ENCODE measurements at regions not wholly inside any gene's neighbourhood (a gene's known extent, or its start where the extent isn't known, plus 50 kb on each side); places are given as distances from the start of the nearest gene placed in this dataset.

DNA sequence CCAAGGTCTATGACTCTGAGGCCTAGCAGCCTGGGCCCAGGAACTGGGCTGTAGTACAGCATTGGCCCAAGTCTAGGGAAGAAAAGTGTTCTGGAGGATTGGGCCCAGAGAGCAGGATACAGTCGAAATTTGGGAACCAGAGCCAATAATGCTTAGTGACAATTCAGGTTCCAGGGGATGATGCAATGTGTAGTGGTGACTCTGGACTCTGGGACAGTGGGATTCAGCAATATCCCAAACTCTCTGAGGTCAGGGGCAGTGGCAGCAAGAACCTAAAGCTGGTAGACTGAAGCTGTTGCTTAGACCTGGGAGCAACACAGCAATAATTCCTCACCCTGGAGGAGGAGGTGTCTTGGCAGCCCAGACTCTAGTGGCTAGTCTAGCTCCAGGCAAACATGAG lies 545.5 kb upstream of the ARGLU1 start:
- ChIA-PET CTCF (no interaction called here), POLR2A (no interaction called here)
- no peaks in the 10 kb centered on the region for H3K4me1 Mint-ChIP-seq (ENCODE audit: low read depth)
- H3K27ac Mint-ChIP-seq: no peak overlapping the region
- no peaks in the 10 kb centered on the region for H3K9me3 Mint-ChIP-seq (ENCODE audit: insufficient read depth)
- no peaks in the 10 kb centered on the region for H3K27me3 Mint-ChIP-seq (ENCODE audit: low read depth)
- H3K36me3 Mint-ChIP-seq (ENCODE audit: low read depth): no peaks in the 10 kb centered on the region
- no peak overlapping the region for H3K4me3 Mint-ChIP-seq
- ATAC-seq (no peak), DNase-seq (no peak)

DNA sequence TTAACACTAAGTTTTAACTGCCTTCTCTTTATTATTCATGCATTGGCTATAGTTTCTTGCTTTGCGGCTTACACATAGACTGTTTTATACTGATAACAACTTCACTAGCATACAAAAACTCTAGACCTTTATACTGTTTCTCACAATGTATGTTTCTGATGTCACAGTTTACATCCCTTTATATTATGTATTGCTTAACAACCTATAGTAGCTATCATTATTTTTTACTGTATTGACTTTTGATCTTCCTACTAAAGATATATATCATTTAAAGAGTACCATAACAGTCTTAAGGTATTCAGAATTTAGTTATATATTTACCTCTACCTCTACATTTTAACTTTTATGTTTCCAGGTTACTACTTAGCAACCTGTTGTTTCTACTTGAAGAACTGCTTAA lies 543.3 kb upstream of the ARGLU1 start:
- no peaks in the 10 kb centered on the region for H3K4me1 Mint-ChIP-seq (ENCODE audit: low read depth)
- no peaks in the 10 kb centered on the region for H3K27me3 Mint-ChIP-seq (ENCODE audit: low read depth)
- CTCF ChIA-PET: no interaction called here
- H3K9me3 Mint-ChIP-seq (ENCODE audit: insufficient read depth): no peaks in the 10 kb centered on the region
- ATAC-seq (no peak), DNase-seq (no peak)
- H3K27ac Mint-ChIP-seq: no peak overlapping the region
- POLR2A ChIA-PET: no interaction called here
- H3K36me3 Mint-ChIP-seq (ENCODE audit: low read depth): no peaks in the 10 kb centered on the region
- H3K4me3 Mint-ChIP-seq: no peak overlapping the region

DNA sequence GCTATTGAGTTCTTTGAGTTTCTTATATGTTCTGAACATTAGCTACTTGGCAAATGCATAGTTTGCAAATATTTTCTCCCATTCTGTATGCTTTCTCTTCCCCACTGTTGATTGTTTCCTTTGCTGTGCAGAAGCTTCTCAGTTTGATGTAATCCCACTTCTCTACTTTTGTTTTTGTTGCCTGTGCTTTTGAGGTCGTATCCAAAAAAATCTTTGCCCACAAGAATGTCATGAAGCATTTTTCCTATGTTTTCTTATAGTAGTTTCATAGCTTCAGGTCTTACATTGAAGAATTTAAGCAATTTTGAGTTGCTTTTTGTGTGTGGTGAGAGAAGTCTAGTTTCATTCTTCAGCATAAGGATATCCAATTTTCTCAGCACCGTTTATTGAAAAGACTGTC lies 536.7 kb upstream of the ARGLU1 start:
- ChIA-PET POLR2A (no interaction called here), CTCF (no interaction called here)
- Mint-ChIP-seq H3K9me3 (ENCODE audit: insufficient read depth) (no peaks in the 10 kb centered on the region), H3K4me3 (no peak overlapping the region), H3K27ac (no peak overlapping the region), H3K27me3 (ENCODE audit: low read depth) (no peaks in the 10 kb centered on the region), H3K4me1 (ENCODE audit: low read depth) (no peaks in the 10 kb centered on the region), H3K36me3 (ENCODE audit: low read depth) (no peaks in the 10 kb centered on the region)
- ATAC-seq: no peak
- DNase-seq: no peak

DNA sequence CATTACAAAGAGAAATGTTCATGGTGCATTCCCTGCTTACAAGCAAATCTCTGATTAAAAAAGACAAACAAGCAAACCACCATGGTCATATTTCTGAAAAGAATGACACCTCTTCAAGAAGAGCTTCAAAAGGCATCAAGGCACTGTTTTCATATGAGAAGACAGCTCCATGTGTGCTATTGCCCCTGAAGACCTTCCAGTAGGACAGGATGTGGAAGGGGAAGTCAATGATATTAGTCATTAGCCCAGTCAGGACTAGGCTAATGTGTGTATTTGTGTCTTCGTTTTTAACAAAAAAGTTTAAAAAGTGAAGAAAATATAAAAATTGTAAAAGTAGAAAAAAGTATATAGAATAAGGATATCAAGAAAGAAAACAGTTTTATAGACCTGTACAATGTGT lies 534.7 kb upstream of the ARGLU1 start:
- Mint-ChIP-seq H3K27me3 (ENCODE audit: low read depth) (no peaks in the 10 kb centered on the region), H3K36me3 (ENCODE audit: low read depth) (no peaks in the 10 kb centered on the region), H3K4me1 (ENCODE audit: low read depth) (no peaks in the 10 kb centered on the region), H3K9me3 (ENCODE audit: insufficient read depth) (no peaks in the 10 kb centered on the region), H3K27ac (no peak overlapping the region), H3K4me3 (no peak overlapping the region)
- ATAC-seq (no peak), DNase-seq (no peak)
- ChIA-PET POLR2A (no interaction called here), CTCF (no interaction called here)

DNA sequence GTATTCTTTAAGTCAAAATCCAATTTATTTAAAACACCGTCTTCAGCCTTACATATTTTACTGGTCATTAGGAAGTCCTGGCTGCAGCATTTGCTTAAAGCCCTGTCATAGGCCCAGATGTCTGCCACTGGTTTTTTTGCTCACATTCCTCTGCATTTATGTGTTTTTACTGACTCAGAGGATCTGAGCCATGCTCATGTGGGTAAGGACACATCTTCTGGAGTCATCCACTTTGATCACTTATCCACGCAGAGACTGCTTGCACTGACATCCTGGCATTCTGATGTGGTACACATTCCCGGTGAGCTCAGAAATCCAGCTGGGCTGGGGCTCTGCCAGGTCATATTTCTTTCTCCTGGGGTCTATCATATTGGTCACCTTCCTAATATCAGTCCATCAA lies 531.7 kb upstream of the ARGLU1 start:
- no peaks in the 10 kb centered on the region for H3K36me3 Mint-ChIP-seq (ENCODE audit: low read depth)
- H3K4me3 Mint-ChIP-seq: no peak overlapping the region
- no peaks in the 10 kb centered on the region for H3K27me3 Mint-ChIP-seq (ENCODE audit: low read depth)
- H3K4me1 Mint-ChIP-seq (ENCODE audit: low read depth): no peaks in the 10 kb centered on the region
- ChIA-PET POLR2A (no interaction called here), CTCF (no interaction called here)
- DNase-seq: no peak
- H3K27ac Mint-ChIP-seq: no peak overlapping the region
- ATAC-seq: no peak
- no peaks in the 10 kb centered on the region for H3K9me3 Mint-ChIP-seq (ENCODE audit: insufficient read depth)

DNA sequence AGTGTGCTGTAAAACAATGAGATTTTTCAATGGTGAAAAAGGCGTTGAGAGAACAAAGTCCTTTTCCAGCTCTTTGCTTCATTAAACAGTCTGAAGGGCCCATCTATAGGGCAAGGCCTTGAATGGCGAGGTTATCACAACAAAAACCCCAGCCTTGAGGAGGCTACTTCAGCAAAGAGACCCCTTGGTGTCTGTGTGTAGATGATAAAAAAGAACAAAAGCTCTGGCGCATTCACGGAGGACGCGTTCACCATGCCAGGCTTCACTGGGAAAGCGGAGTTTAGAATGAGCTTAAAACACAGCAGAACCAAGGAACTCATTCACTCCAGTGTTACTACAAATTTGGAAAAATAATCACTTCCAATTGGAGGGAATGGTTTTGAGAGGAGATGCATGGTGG lies 530.0 kb upstream of the ARGLU1 start:
- Mint-ChIP-seq H3K4me1 (ENCODE audit: low read depth) (no peaks in the 10 kb centered on the region), H3K36me3 (ENCODE audit: low read depth) (no peaks in the 10 kb centered on the region), H3K9me3 (ENCODE audit: insufficient read depth) (no peaks in the 10 kb centered on the region), H3K27ac (no peak overlapping the region), H3K4me3 (no peak overlapping the region), H3K27me3 (ENCODE audit: low read depth) (no peaks in the 10 kb centered on the region)
- DNase-seq: no peak
- POLR2A ChIA-PET: no interaction called here
- CTCF ChIA-PET: no interaction called here
- ATAC-seq: no peak

DNA sequence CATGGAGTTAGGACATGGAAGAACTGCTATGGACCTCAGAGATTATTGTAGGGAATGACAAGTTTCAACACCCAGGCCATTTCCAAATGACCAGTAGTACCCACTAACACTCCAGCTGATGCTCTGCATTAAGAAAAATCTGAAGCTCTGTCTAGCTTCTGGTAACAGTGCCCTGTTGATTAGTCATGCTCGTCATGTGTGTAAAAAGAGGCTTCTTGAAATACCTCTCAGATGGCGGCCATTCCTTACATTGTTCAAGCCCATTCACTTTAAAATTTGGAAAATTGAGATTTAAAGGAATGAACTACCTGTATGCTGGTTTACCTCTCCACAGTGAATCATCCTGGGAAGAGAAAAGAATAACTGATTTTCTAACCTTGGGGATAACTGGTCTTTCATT lies 527.9 kb upstream of the ARGLU1 start:
- no peaks in the 10 kb centered on the region for H3K9me3 Mint-ChIP-seq (ENCODE audit: insufficient read depth)
- ChIA-PET POLR2A (no interaction called here), CTCF (no interaction called here)
- H3K4me3 Mint-ChIP-seq: no peak overlapping the region
- ATAC-seq (no peak), DNase-seq (no peak)
- no peaks in the 10 kb centered on the region for H3K27me3 Mint-ChIP-seq (ENCODE audit: low read depth)
- no peak overlapping the region for H3K27ac Mint-ChIP-seq
- H3K36me3 Mint-ChIP-seq (ENCODE audit: low read depth): no peaks in the 10 kb centered on the region
- no peaks in the 10 kb centered on the region for H3K4me1 Mint-ChIP-seq (ENCODE audit: low read depth)

DNA sequence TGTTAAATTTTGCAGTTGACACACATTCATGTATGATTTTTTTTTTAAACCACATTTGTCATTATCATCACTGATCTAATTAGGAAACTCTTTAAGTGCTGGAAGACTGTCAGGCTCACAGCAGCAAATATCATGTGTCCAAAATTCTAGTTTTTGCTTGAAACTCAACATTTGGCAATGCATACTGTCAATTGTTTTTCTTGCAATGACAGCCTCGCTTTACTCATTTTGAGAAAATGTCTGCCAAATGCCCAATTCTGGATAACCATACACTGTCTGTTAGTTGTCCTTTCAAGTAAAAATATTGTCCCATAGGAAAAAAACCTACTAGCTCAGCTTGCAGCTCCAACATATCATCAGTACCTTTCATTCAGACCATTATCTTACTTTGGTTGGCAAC lies 523.9 kb upstream of the ARGLU1 start:
- H3K4me3 Mint-ChIP-seq: no peak overlapping the region
- ATAC-seq: no peak
- H3K4me1 Mint-ChIP-seq (ENCODE audit: low read depth): no peaks in the 10 kb centered on the region
- no peaks in the 10 kb centered on the region for H3K27me3 Mint-ChIP-seq (ENCODE audit: low read depth)
- POLR2A ChIA-PET: no interaction called here
- no peak overlapping the region for H3K27ac Mint-ChIP-seq
- CTCF ChIA-PET: no interaction called here
- DNase-seq: no peak
- H3K9me3 Mint-ChIP-seq (ENCODE audit: insufficient read depth): no peaks in the 10 kb centered on the region
- H3K36me3 Mint-ChIP-seq (ENCODE audit: low read depth): no peaks in the 10 kb centered on the region

DNA sequence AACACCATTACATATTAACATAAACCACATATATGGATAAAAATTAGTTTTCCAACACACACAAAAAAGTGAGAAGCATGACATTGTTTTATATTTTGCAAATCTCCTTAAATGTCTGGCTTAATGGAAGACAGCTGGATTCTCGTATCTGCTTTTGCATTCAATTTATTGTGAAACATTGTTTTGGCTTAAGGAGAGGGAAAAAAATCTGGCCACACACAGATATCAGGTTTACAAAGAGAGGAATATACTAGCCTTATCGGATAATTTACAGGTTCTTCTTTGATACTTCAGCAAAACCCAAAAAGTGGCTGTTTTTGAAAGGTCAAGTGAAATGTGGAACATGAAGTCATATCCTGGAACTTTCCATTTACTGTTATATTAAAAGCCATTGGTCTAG lies 523.5 kb upstream of the ARGLU1 start:
- DNase-seq: no peak
- Mint-ChIP-seq H3K27me3 (ENCODE audit: low read depth) (no peaks in the 10 kb centered on the region), H3K27ac (no peak overlapping the region), H3K4me1 (ENCODE audit: low read depth) (no peaks in the 10 kb centered on the region), H3K9me3 (ENCODE audit: insufficient read depth) (no peaks in the 10 kb centered on the region), H3K36me3 (ENCODE audit: low read depth) (no peaks in the 10 kb centered on the region), H3K4me3 (no peak overlapping the region)
- POLR2A ChIA-PET: no interaction called here
- no peak for ATAC-seq
- CTCF ChIA-PET: no interaction called here

DNA sequence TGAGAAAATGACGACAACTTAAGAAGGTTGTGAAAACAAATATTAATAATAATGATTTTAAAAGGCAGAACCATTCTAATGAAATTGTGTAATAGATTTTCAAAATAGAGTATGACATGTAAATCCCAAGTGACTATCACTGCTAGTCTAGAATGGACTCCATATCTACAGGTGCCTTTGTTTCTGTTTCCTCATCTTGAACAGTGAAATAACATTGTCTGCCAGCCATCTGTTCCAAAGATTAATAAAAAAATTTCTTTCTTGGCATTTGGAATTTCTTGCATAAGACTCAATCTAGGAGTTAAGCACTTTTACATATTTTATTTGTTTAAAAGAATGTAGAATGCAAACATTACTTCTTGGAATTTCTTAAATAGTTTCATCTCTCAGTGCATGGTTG lies 520.1 kb upstream of the ARGLU1 start:
- Mint-ChIP-seq H3K4me3 (no peak overlapping the region), H3K36me3 (ENCODE audit: low read depth) (no peaks in the 10 kb centered on the region), H3K9me3 (ENCODE audit: insufficient read depth) (no peaks in the 10 kb centered on the region)

DNA sequence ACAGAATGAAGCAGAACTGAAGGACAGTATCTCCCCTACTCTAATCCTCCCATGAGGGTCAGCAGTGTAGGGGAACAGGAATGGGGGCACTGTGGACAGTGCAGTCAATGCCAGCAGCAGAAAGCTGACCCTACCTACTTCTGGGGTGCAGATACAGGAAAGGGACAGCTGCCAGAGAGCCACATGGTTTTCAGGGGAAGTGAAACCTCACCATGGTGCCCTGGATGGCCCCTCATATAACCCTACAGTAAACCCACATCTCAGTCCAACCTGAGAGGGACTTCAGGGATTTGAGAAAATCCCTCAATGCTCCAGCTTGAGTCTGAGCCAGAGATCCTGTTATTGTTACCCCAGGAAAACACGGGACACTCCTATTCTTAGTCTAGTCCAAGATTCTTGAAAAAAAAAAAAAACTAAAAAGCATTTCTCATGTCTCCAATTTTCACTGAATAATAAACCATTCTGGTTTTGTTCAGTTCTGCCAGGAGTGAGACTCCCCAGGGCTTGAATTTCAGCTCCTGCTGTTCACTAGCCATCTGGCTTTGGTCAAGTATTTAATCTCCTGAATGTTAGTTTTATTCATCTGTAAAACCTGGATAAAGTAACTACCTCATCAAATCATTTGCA lies 511.6 kb upstream of the ARGLU1 start:
- Mint-ChIP-seq H3K27me3 (ENCODE audit: low read depth) (no peaks in the 10 kb centered on the region), H3K4me3 (no peak overlapping the region), H3K4me1 (ENCODE audit: low read depth) (no peaks in the 10 kb centered on the region), H3K36me3 (ENCODE audit: low read depth) (no peaks in the 10 kb centered on the region), H3K27ac (no peak overlapping the region), H3K9me3 (ENCODE audit: insufficient read depth) (peaks cover 3% of the 10 kb centered on the region)
- ChIA-PET CTCF (interaction anchor here (0.9 kb wide), 1 partner anchor 12 kb away, joined by 3 read pairs; no protein-coding TSS in a partner anchor), POLR2A (no interaction called here)
- DNase-seq (no peak), ATAC-seq (no peak)

More for the DNA sequence above, 520.1 kb upstream of the ARGLU1 start:
- DNase-seq (no peak), ATAC-seq (no peak)
- Mint-ChIP-seq H3K27ac (no peak overlapping the region), H3K4me1 (ENCODE audit: low read depth) (no peaks in the 10 kb centered on the region), H3K27me3 (ENCODE audit: low read depth) (no peaks in the 10 kb centered on the region)
- POLR2A ChIA-PET: no interaction called here
- CTCF ChIA-PET: no interaction called here

DNA sequence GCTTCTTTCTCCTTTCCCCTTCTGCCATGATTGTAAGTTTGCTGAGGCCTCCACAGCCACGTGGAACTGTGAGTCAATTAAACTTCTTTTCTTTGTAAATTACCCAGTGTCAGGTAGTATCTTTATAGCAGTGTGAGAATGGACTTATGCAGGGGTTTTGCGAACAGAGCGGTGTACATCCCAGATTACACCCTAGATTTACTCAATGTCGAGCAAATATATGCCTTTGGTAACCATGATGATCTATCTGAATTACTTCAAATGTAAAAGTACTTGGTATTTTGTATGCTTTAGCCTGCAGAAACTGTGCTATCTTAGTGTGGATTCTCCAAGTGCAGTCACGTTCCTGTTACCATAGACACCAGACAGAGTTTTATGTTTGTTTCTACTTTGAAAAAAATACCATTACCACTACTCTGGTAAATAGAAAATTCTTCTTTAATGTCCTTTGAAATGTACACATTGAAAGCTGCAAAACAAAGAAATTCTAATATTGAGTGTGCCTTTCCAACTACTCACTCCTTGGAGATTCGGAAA lies 510.4 kb upstream of the ARGLU1 start:
- no peaks in the 10 kb centered on the region for H3K27me3 Mint-ChIP-seq (ENCODE audit: low read depth)
- H3K27ac Mint-ChIP-seq: no peak overlapping the region
- ATAC-seq (no peak), DNase-seq (no peak)
- H3K4me3 Mint-ChIP-seq: no peak overlapping the region
- ChIA-PET POLR2A (no interaction called here), CTCF (no interaction called here)
- H3K9me3 Mint-ChIP-seq (ENCODE audit: insufficient read depth): peaks cover 7% of the 10 kb centered on the region
- no peaks in the 10 kb centered on the region for H3K36me3 Mint-ChIP-seq (ENCODE audit: low read depth)
- H3K4me1 Mint-ChIP-seq (ENCODE audit: low read depth): no peaks in the 10 kb centered on the region

DNA sequence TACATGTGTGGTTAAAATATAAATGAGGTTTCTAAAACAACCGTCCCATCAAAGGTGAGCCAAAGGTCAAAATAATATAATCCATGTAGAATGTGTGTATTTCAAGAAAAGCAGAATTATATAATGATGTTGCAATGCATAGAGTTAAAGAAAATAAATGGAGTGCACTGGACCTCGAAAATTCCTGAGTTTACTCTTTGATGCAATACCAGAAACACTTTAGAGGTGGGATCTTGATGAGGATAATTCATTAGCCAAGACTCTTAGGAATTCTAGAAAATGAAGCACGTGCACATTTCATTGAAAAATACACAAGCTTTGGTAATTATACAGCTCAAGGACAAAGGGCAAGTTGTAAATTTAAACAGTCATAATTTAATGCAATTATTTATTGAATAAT lies 508.9 kb upstream of the ARGLU1 start:
- ChIA-PET CTCF (no interaction called here), POLR2A (no interaction called here)
- no peaks in the 10 kb centered on the region for H3K4me1 Mint-ChIP-seq (ENCODE audit: low read depth)
- no peaks in the 10 kb centered on the region for H3K27me3 Mint-ChIP-seq (ENCODE audit: low read depth)
- DNase-seq (no peak), ATAC-seq (no peak)
- H3K36me3 Mint-ChIP-seq (ENCODE audit: low read depth): no peaks in the 10 kb centered on the region
- H3K4me3 Mint-ChIP-seq: no peak overlapping the region
- H3K27ac Mint-ChIP-seq: no peak overlapping the region
- peaks cover 7% of the 10 kb centered on the region for H3K9me3 Mint-ChIP-seq (ENCODE audit: insufficient read depth)
